Lower leg skin (tissue), 4 donors: ENCODE measurements at regions not wholly inside any gene's neighbourhood (a gene's known extent, or its start where the extent isn't known, plus 50 kb on each side); places are given as distances from the start of the nearest gene placed in this dataset.
"Not testable (repeated sequence)": the region's sequence is repeated elsewhere in the genome, so short reads cannot be mapped to it uniquely, and the experiment has no call there.

Source experiments
- DNase-seq, 2 donors: peaks; one replicate each; pipeline ENCODE4 v3.0.0-alpha.2; 2019; ENCODE audit warnings: low spot score in 2 of 2
- H3K4me3 ChIP-seq: fragments of 200-600 bp; sonication (generic); 2 replicates; pipeline ENCODE4 v1.5.1; 2017; ENCODE audit warnings: mild to moderate bottlenecking, low read depth; ENCODE audit not compliant: poor library complexity, severe bottlenecking
- CTCF ChIP-seq, 3 donors: fragments of 450-650 bp; IDR thresholded peaks; one replicate each; pipeline ENCODE4 v1.5.1; 2016; ENCODE audit warnings: antibody characterized with exemption in 3 of 3, mild to moderate bottlenecking in 3 of 3, moderate library complexity in 2 of 3
- POLR2A ChIP-seq, 2 donors: fragments of 450-650 bp; IDR thresholded peaks; one replicate each; pipeline ENCODE4 v1.6.1; 2016 to 2017; ENCODE audit warnings: antibody characterized with exemption in 2 of 2, mild to moderate bottlenecking in 1 of 2, moderate library complexity in 1 of 2
- WGBS, 2 donors: methylation state at CpG; one replicate each; pipeline ENCODE4 v1.1.5; 2018; 5-methylcytosine and 5-hydroxymethylcytosine counted together
- intact Hi-C: fragments of 100-400 bp; cut with DNase I; formaldehyde crosslinking; loops from one replicate; pipeline ENCODE4 v1.15.0; 2023; ENCODE audit warnings: low total_unique reads

GRCh38 chr17:445839-446238 lies 93.2 kb upstream of the RPH3AL start, which contains the start of gene RFLNB:
RFLNB (minus strand) TSS chr17:445939.
- intact Hi-C loops, DNase-seq, H3K4me3 ChIP-seq: not testable (repeated sequence)
- 92 to 93% methylated on average over 12 of the region's 12 CpGs for WGBS, 2 donors

- TF ChIP-seq CTCF (IDR thresholded peaks at IDR 0.05): no peak
- TF ChIP-seq POLR2A (IDR thresholded peaks at IDR 0.05): no peak
- no peak for DNase-seq
- WGBS, 2 donors: 92 to 95% methylated on average over 7 of the region's 7 CpGs
- intact Hi-C loops: no loop called here
- H3K4me3 ChIP-seq: no peak overlapping the region
Observed at GRCh38 chr17:444879-445454, 92.4 kb upstream of the RPH3AL start.

GRCh38 chr17:443109-443508 lies 90.5 kb upstream of the RPH3AL start:
- 92 to 95% methylated on average over 26 to 30 of the region's 30 CpGs for WGBS, 2 donors
- TF ChIP-seq CTCF (IDR thresholded peaks at IDR 0.05): no peak
- no peak for TF ChIP-seq POLR2A (IDR thresholded peaks at IDR 0.05)
- H3K4me3 ChIP-seq: no peak overlapping the region
- DNase-seq: no peak
- intact Hi-C loops: no loop called here

GRCh38 chr17:441155-441950 lies 88.7 kb upstream of the RPH3AL start:
- TF ChIP-seq POLR2A (IDR thresholded peaks at IDR 0.05): no peak
- TF ChIP-seq CTCF (IDR thresholded peaks at IDR 0.05): no peak
- intact Hi-C loops: no loop called here
- DNase-seq: no peak
- H3K4me3 ChIP-seq: no peak overlapping the region
- WGBS, 2 donors: 92 to 94% methylated on average over 41 of the region's 41 CpGs

- intact Hi-C loops: no loop called here
- DNase-seq: no peak
- WGBS, 2 donors: 78 to 84% methylated on average over 5 of the region's 5 CpGs
Observed at GRCh38 chr17:438191-438590, 85.6 kb upstream of the RPH3AL start.

More at GRCh38 chr17:438191-438590, 85.6 kb upstream of the RPH3AL start:
- no peak overlapping the region for H3K4me3 ChIP-seq
- no peak for TF ChIP-seq POLR2A (IDR thresholded peaks at IDR 0.05)
- no peak for TF ChIP-seq CTCF (IDR thresholded peaks at IDR 0.05)
